ENCODE measurements at regions not wholly inside any gene's neighbourhood (a gene's known extent, or its start where the extent isn't known, plus 50 kb on each side); places are given as distances from the start of the nearest gene placed in this dataset.

DNA sequence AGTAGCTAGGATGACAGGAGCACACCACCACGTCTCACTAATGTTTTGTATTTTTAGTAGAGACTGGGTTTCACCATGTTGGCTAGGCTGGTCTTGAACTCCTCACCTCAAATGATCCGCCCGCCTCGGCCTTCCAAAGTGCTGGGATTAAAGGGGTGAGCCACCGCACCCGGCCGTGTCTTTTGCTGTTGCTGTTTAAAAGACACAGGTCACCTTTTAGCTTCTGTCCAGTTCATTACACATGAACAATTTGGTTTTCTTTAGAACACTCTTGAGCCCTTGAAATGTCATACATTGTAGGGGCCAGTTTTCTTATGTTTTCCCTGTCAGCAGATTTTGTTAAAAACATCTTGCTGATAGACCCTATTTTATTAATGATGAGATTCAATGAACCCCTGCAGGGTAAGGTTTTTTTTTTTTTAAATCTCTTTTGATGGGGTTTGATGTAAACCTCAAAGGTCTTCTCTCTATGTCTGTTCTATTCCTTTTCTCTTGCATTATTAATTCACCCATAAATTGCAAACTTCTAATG is 61.0 kb upstream of the AGPS start:
- DNase-seq (ENCODE audit: low spot score, unreplicated experiment) = no peak
- Mint-ChIP-seq H3K36me3 (ENCODE audit: insufficient read depth) (peaks cover 1% of the 10 kb centered on the region), H3K27me3 (no peaks in the 10 kb centered on the region), H3K27ac (peak overlapping the region; percentile 91), H3K4me1 (ENCODE audit: low read depth) (peaks cover 13% of the 10 kb centered on the region), H3K9me3 (ENCODE audit: low read depth) (no peaks in the 10 kb centered on the region), H3K4me3 (ENCODE audit: low read depth) (no peak overlapping the region)
- no peak for TF ChIP-seq CTCF (IDR thresholded peaks at IDR 0.05; ENCODE audit: unreplicated experiment)

- Mint-ChIP-seq H3K36me3 (ENCODE audit: insufficient read depth) (peaks cover 1% of the 10 kb centered on the region), H3K4me3 (ENCODE audit: low read depth) (peak overlapping the region; percentile 25), H3K4me1 (ENCODE audit: low read depth) (peaks cover 15% of the 10 kb centered on the region), H3K9me3 (ENCODE audit: low read depth) (no peaks in the 10 kb centered on the region), H3K27ac (peak overlapping the region; percentile 91), H3K27me3 (no peaks in the 10 kb centered on the region)
- peak; percentile 66 for TF ChIP-seq CTCF (IDR thresholded peaks at IDR 0.05; ENCODE audit: unreplicated experiment)
- DNase-seq (ENCODE audit: low spot score, unreplicated experiment) = peak; percentile 16
These were observed 60.3 kb upstream of the AGPS start for GRCh38 chr2:177332026-177332991.

DNA sequence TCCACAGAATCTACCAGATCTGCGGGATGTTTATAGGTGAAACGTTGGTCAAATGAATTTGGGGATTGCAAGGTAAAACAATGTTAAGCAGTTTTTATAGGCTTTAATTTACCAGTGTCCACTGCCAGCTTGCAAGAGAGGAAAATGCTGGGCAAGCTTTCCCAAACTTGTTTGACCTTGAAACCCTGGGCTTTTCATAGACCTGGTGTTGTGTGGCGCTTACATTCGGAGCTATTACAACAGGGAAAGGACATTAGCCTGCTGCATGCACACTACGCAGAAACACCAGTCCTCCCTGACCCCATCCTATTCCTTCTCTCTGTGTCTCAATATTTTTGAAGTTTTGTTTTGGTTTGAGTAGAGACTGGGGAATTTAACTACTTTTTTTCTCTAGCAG is 59.6 kb upstream of the AGPS start:
- no peak overlapping the region for H3K27ac Mint-ChIP-seq
- no peak for TF ChIP-seq CTCF (IDR thresholded peaks at IDR 0.05; ENCODE audit: unreplicated experiment)
- H3K36me3 Mint-ChIP-seq (ENCODE audit: insufficient read depth) = peaks cover 4% of the 10 kb centered on the region
- no peak for DNase-seq (ENCODE audit: low spot score, unreplicated experiment)
- H3K4me3 Mint-ChIP-seq (ENCODE audit: low read depth) = no peak overlapping the region
- no peaks in the 10 kb centered on the region for H3K27me3 Mint-ChIP-seq
- no peaks in the 10 kb centered on the region for H3K9me3 Mint-ChIP-seq (ENCODE audit: low read depth)
- H3K4me1 Mint-ChIP-seq (ENCODE audit: low read depth) = peaks cover 17% of the 10 kb centered on the region

DNA sequence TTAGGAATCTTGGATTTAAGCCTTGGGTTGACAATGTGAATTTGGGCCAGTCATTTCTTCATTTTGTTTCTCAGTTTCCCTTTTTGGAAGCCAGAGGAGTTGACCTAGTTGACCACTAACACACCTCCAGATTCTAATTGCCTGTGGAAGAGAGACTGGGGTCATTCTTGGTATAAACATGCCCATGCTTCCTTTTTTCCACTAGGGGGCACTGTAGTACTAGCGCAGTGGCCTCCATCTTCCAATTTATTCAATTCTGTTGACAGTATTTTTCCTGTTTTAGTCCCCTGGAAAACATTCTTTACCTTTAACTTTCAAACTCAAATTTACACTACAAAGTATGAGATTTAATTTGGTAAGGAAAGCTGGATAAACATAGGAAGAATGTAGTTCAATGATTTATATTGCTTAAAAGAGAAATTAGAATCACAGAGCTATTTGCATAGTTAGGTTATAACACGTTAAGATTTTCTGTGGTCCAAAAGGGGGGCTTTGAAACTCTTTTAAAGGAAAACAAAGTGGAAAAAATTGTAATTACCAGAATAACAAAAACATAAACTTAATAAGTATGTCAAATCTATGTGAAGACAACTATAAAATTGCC is 57.5 kb upstream of the AGPS start:
- H3K4me1 Mint-ChIP-seq (ENCODE audit: low read depth) = peaks cover 17% of the 10 kb centered on the region
- peaks cover 5% of the 10 kb centered on the region for H3K36me3 Mint-ChIP-seq (ENCODE audit: insufficient read depth)
- no peaks in the 10 kb centered on the region for H3K27me3 Mint-ChIP-seq
- TF ChIP-seq CTCF (IDR thresholded peaks at IDR 0.05; ENCODE audit: unreplicated experiment) = peak; percentile 95
- H3K4me3 Mint-ChIP-seq (ENCODE audit: low read depth) = no peak overlapping the region
- peak overlapping the region; percentile 73 for H3K27ac Mint-ChIP-seq
- no peaks in the 10 kb centered on the region for H3K9me3 Mint-ChIP-seq (ENCODE audit: low read depth)
- DNase-seq (ENCODE audit: low spot score, unreplicated experiment) = no peak

- Mint-ChIP-seq H3K4me3 (ENCODE audit: low read depth) (no peak overlapping the region), H3K9me3 (ENCODE audit: low read depth) (no peaks in the 10 kb centered on the region), H3K27me3 (no peaks in the 10 kb centered on the region), H3K27ac (peak overlapping the region; percentile 81), H3K4me1 (ENCODE audit: low read depth) (peaks cover 17% of the 10 kb centered on the region), H3K36me3 (ENCODE audit: insufficient read depth) (peaks cover 5% of the 10 kb centered on the region)
- no peak for TF ChIP-seq CTCF (IDR thresholded peaks at IDR 0.05; ENCODE audit: unreplicated experiment)
- DNase-seq (ENCODE audit: low spot score, unreplicated experiment) = no peak
These were observed 56.6 kb upstream of the AGPS start for GRCh38 chr2:177335917-177336450.

Measured in progenitor cell of endocrine pancreas (in vitro differentiated cells).